Coronary artery (tissue), 2 donors: ENCODE measurements at regions not wholly inside any gene's neighbourhood (a gene's known extent, or its start where the extent isn't known, plus 50 kb on each side); places are given as distances from the start of the nearest gene placed in this dataset.
"Not testable (repeated sequence)": the region's sequence is repeated elsewhere in the genome, so short reads cannot be mapped to it uniquely, and the experiment has no call there.

ENCODE experiments used
- DNase-seq: peaks from one replicate; pipeline ENCODE4 v3.0.0-alpha.2; 2017; ENCODE audit warnings: low spot score
- H3K27ac ChIP-seq, 2 donors: fragments of 200-600 bp; sonication (generic); one replicate each; pipeline ENCODE4 v1.5.1; 2016 to 2019
- H3K4me3 ChIP-seq: fragments of 200-600 bp; sonication (generic); 2 replicates; pipeline ENCODE4 v1.5.1; 2016; ENCODE audit warnings: mild to moderate bottlenecking, moderate library complexity
- CTCF ChIP-seq: fragments of 200-600 bp; sonication (generic); IDR thresholded peaks from one replicate; pipeline ENCODE4 v1.5.1; 2019; ENCODE audit warnings: antibody characterized with exemption

- no peak for TF ChIP-seq CTCF
- Histone ChIP-seq H3K27ac (no peak overlapping the region), H3K4me3 (no peak overlapping the region)
- no peak for DNase-seq
Measured at GRCh38 chr13:107941345-107942029, 273.8 kb downstream of the LIG4 start.

DNA sequence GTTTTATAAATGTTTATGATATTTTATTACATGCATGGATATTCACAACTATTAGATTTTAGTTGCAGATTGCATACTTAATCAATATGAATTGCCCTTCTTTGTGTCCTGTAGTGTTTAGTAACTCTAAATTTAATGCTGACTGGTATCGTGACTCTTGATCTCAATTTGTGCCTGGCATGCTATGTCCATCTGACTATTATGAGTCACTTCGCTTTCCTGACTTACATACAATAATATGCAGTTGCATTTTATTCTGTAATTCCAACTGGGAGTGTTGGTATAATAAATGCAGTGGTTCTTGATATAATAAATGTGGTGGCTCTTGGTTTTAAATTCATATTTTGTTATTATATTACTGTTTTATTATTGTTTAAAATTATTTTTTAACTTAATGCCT lies 277.5 kb downstream of the LIG4 start:
- H3K27ac ChIP-seq, result no peak overlapping the region
- no peak for TF ChIP-seq CTCF
- DNase-seq, result no peak
- H3K4me3 ChIP-seq, result no peak overlapping the region

GRCh38 chr13:107931056-107931455 lies 284.3 kb downstream of the LIG4 start:
- Histone ChIP-seq H3K27ac (no peak overlapping the region), H3K4me3 (no peak overlapping the region)
- DNase-seq, result no peak
- no peak for TF ChIP-seq CTCF

DNA sequence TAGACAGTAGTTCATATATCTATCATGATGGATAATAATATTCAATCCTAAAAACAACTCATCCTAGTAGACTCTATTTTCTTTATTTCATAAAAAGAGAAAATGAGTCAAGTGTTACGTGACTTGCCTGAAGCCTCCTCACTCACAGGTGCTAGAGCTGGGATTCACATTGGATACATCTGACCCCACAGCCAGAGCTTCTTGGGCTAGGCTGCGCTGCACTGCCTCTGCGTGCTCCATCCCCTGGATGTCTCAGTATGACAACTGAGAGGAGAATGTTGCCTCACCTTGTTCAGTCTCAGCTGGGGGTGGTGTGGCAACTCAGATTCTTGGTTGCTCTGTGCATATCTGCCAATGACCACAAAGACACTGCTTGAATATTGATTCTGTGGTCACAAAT lies 286.6 kb downstream of the LIG4 start:
- Histone ChIP-seq H3K4me3 (no peak overlapping the region), H3K27ac (no peak overlapping the region)
- TF ChIP-seq CTCF, result no peak
- no peak for DNase-seq

DNA sequence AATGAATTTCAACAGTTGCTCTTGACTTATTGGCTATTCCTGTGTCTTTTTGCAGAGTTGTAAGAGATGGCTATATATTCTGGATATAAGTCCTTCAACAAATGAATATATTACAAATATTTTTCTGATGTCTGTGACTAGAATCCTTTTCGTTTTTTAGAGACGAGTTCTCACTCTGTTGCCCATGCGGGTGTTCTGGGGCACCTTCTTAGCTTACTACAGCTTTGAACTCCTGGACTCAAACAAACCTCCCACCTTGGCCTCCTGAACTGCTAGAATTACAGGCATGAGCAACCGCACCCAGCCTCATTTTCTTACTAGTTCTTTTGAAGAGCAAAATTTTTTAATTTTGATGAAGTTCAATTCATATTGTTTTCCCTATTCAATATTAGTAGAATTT lies 287.8 kb downstream of the LIG4 start:
- no peak overlapping the region for H3K27ac ChIP-seq
- no peak for DNase-seq
- no peak overlapping the region for H3K4me3 ChIP-seq
- TF ChIP-seq CTCF, result no peak

GRCh38 chr13:107926515-107926914 lies 288.8 kb downstream of the LIG4 start:
- H3K4me3 ChIP-seq, DNase-seq, H3K27ac ChIP-seq: not testable (repeated sequence)

GRCh38 chr13:107916902-107917301 lies 298.4 kb downstream of the LIG4 start:
- H3K4me3 ChIP-seq, H3K27ac ChIP-seq, DNase-seq: not testable (repeated sequence)

- Histone ChIP-seq H3K4me3 (no peak overlapping the region), H3K27ac (no peak overlapping the region)
- TF ChIP-seq CTCF, result no peak
- DNase-seq, result no peak
Measured at GRCh38 chr13:107912745-107913144, 302.6 kb downstream of the LIG4 start.
